HepG2 (cell line): ENCODE measurements at regions not wholly inside any gene's neighbourhood (a gene's known extent, or its start where the extent isn't known, plus 50 kb on each side); places are given as distances from the start of the nearest gene placed in this dataset.

Experiments
- ATAC-seq: fragments of 200-7000 bp; cut with Tn5 transposase; 3 replicates; pipeline ENCODE4 v1.9.1; 2020; ENCODE audit warnings: mild to moderate bottlenecking, moderate library complexity
- BruUV-seq: library from RNA; stranded (reverse); fragments of 400-500 nt; replicated peaks from 2 replicates; lab custom pipeline; 2021; lab: Mats Ljungman, UMichigan
- CTCF ChIA-PET: fragments of 300-600 bp; formaldehyde crosslinking; extraction: SDS; loops from one replicate; lab custom pipeline; 2021; ENCODE audit warnings: low total read pairs, inconsistent platforms, low intra/inter-chr PET ratio; lab: Yijun Ruan, JAX
- POLR2A ChIA-PET: fragments of 350-600 bp; sonication (Branson Sonifier 250); formaldehyde crosslinking; loops from one replicate; lab custom pipeline; 2020; ENCODE audit warnings: antibody characterized with exemption, inconsistent platforms; lab: Yijun Ruan, JAX
- DNase-seq: peaks from one replicate; pipeline ENCODE4 v3.0.0-alpha.2; 2015; ENCODE audit warnings: low spot score
- FAIRE-seq: peaks from 3 replicates; lab custom pipeline; 2011; peaks lifted over from hg19 to GRCh38; lab: Jason Lieb, UNC
- H2AFZ ChIP-seq: one replicate; pipeline ENCODE4 v1.6.1; 2011; ENCODE audit warnings: low read length, inconsistent platforms
- H3K27ac ChIP-seq: fragments of 300-600 bp; 3 replicates; pipeline ENCODE4 v1.8.0; 2011; ENCODE audit warnings: mixed run types, mild to moderate bottlenecking, mixed read lengths, low read length, inconsistent platforms; ENCODE audit not compliant: insufficient read depth; ENCODE audit errors: extremely low read length
- H3K27me3 ChIP-seq, 2 experiments: fragments of 200-600 bp in 1 of 2; 2 replicates in 1 of 2; 3 replicates in 1 of 2; pipeline versions ENCODE4 v1.6.0 to v1.8.0; 2011; ENCODE audit warnings: low read length in 2 of 2, mild to moderate bottlenecking in 2 of 2, moderate library complexity in 2 of 2, inconsistent platforms in 1 of 2; ENCODE audit not compliant: insufficient read depth in 2 of 2, control insufficient read depth in 1 of 2
- H3K36me3 ChIP-seq, 2 experiments: fragments of 200-600 bp in 1 of 2; replicated peaks in 1 of 2; 2 replicates in 1 of 2; 3 replicates in 1 of 2; pipeline versions ENCODE4 v1.5.1 to v1.8.0; 2011; ENCODE audit warnings: low read length in 2 of 2, inconsistent platforms in 1 of 2; ENCODE audit not compliant: insufficient read depth in 2 of 2, control insufficient read depth in 1 of 2
- H3K4me1 ChIP-seq: 2 replicates; pipeline ENCODE4 v1.5.1; 2012; ENCODE audit warnings: low read length, inconsistent platforms; ENCODE audit not compliant: insufficient read depth
- H3K4me2 ChIP-seq: 2 replicates; pipeline ENCODE4 v1.6.0; 2011; ENCODE audit warnings: low read depth, low read length, inconsistent platforms
- H3K4me3 ChIP-seq, 3 experiments: fragments of 200-600 bp in 1 of 3; sonication (generic), shearing (Covaris generic) in 1 of 3; replicated peaks in 1 of 3; 2 replicates each; pipeline ENCODE4 v1.5.1; 2011 to 2016; ENCODE audit warnings: low read length in 3 of 3, inconsistent platforms in 2 of 3, low read depth in 2 of 3, mild to moderate bottlenecking in 2 of 3, control low read depth in 1 of 3, mixed read lengths in 1 of 3; ENCODE audit not compliant: insufficient read depth in 1 of 3
- H3K79me2 ChIP-seq: one replicate; pipeline ENCODE4 v1.6.1; 2011; ENCODE audit warnings: low read length, inconsistent platforms; ENCODE audit not compliant: insufficient read depth
- H3K9ac ChIP-seq: 2 replicates; pipeline ENCODE4 v1.6.0; 2011; ENCODE audit warnings: mild to moderate bottlenecking, low read depth, low read length, inconsistent platforms; ENCODE audit not compliant: insufficient read depth
- H3K9me3 ChIP-seq: 2 replicates; pipeline ENCODE4 v1.5.1; 2012; ENCODE audit warnings: mild to moderate bottlenecking, low read length
- H4K20me1 ChIP-seq: 2 replicates; pipeline ENCODE4 v1.6.0; 2011; ENCODE audit warnings: inconsistent platforms, mild to moderate bottlenecking, low read length, moderate library complexity; ENCODE audit not compliant: insufficient read depth
- EZH2 ChIP-seq: conservative IDR thresholded peaks from 2 replicates; pipeline ENCODE4 v1.6.1; 2012; ENCODE audit warnings: mild to moderate bottlenecking, low read depth, low read length, moderate library complexity
- MIER3 ChIP-seq: IDR thresholded peaks from 2 replicates; pipeline ENCODE4 v1.6.1; 2016; ENCODE audit warnings: missing compliant biosample characterization, borderline replicate concordance
- MTF1 ChIP-seq: sonication (generic); formaldehyde crosslinking; IDR thresholded peaks from 2 replicates; pipeline ENCODE4 v1.5.0; 2020; ENCODE audit warnings: missing genetic modification reagents
- MXD4 ChIP-seq: IDR thresholded peaks from 2 replicates; pipeline ENCODE4 v1.6.1; 2016; ENCODE audit warnings: mild to moderate bottlenecking, missing biosample characterization, missing genetic modification reagents
- PAF1 ChIP-seq: IDR thresholded peaks from 2 replicates; pipeline ENCODE4 v1.6.1; 2016; ENCODE audit warnings: missing genetic modification reagents, missing compliant biosample characterization
- RXRB ChIP-seq: IDR thresholded peaks from 2 replicates; pipeline ENCODE4 v1.6.1; 2016; ENCODE audit warnings: borderline replicate concordance, missing genetic modification reagents, missing compliant biosample characterization
- SOX13 ChIP-seq, 3 experiments: fragments of 450-650 bp in 1 of 3; sonication (generic) in 1 of 3; formaldehyde crosslinking in 1 of 3; IDR thresholded peaks in 2 of 3; conservative IDR thresholded peaks in 1 of 3; 2 replicates each; pipeline versions ENCODE4 v1.5.0 to v1.6.1; 2016 to 2020; ENCODE audit warnings: antibody characterized with exemption in 1 of 3, mild to moderate bottlenecking in 1 of 3, missing compliant biosample characterization in 1 of 3, missing genetic modification reagents in 1 of 3, moderate library complexity in 1 of 3
- SOX6 ChIP-seq, 2 experiments: fragments of 450-650 bp in 1 of 2; sonication (generic) in 1 of 2; formaldehyde crosslinking in 1 of 2; IDR thresholded peaks; 2 replicates each; pipeline versions ENCODE4 v1.4.0 to v1.6.1; 2017 to 2020; ENCODE audit warnings: antibody characterized with exemption in 1 of 2, mild to moderate bottlenecking in 1 of 2, missing genetic modification reagents in 1 of 2
- ZMYM4 ChIP-seq: sonication (generic); formaldehyde crosslinking; IDR thresholded peaks from 2 replicates; pipeline ENCODE4 v1.8.1; 2023; ENCODE audit warnings: mild to moderate bottlenecking, missing genetic modification reagents
- ZNF777 ChIP-seq: sonication (generic); formaldehyde crosslinking; IDR thresholded peaks from 2 replicates; pipeline ENCODE4 v1.4.0; 2020; ENCODE audit warnings: missing genetic modification reagents
- ZSCAN30 ChIP-seq: sonication (generic); formaldehyde crosslinking; IDR thresholded peaks from 2 replicates; pipeline ENCODE4 v1.5.0; 2020; ENCODE audit warnings: mild to moderate bottlenecking, missing genetic modification reagents
- in situ Hi-C: cut with HindIII; loops from 2 replicates; pipeline ENCODE4 v1.10.0; 2017; ENCODE audit warnings: low pct_unique_long_range_greater_than_20kb; ENCODE audit not compliant: extremely low pct_ligation_motif_present
- intact Hi-C: fragments of 100-400 bp; cut with micrococcal nuclease; formaldehyde crosslinking; loops from one replicate; pipeline ENCODE4 v1.10.0; 2022; ENCODE audit not compliant: unreplicated experiment
- TF ChIP-seq, protein P1 (sequence below): sonication (generic); formaldehyde crosslinking; IDR thresholded peaks from 2 replicates; pipeline ENCODE4 v1.8.1; 2023; ENCODE audit warnings: mild to moderate bottlenecking, missing genetic modification reagents, borderline replicate concordance
- TF ChIP-seq, protein P2 (sequence below): sonication (generic); formaldehyde crosslinking; IDR thresholded peaks from 2 replicates; pipeline ENCODE4 v1.4.0; 2020; ENCODE audit warnings: missing genetic modification reagents
- TF ChIP-seq, protein P3 (sequence below): sonication (generic); formaldehyde crosslinking; IDR thresholded peaks from 2 replicates; pipeline ENCODE4 v1.4.0; 2020; ENCODE audit warnings: missing genetic modification reagents, borderline replicate concordance
- TF ChIP-seq, protein P4 (sequence below): sonication (generic); formaldehyde crosslinking; IDR thresholded peaks from 2 replicates; pipeline ENCODE4 v1.4.0; 2020; ENCODE audit warnings: missing genetic modification reagents, borderline replicate concordance

DNA sequence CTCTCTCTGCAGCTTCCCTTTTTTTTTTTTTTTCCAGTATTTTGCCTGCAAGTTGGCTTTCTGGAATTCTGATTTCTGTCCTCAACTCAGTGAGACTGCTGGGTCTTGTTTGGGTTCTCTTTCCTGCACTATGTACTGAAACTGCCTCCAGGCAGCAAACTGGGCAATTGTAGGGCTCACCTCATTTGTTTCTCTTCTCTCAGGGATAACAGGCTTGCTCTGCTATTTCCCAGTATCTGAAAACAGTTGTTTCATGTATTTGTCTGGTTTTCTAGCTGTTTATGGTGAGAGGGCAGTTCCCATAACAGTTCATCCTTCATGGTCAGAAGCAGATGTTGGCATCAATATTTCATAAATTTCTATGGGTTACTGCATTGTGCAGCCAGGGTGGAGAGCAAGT, 206.0 kb downstream of the CYRIA start:
- Histone ChIP-seq H4K20me1 (no peaks in the 10 kb centered on the region), H3K4me1 (peaks cover 4% of the 10 kb centered on the region; the same call in 1 of the 2 replicates), H3K9ac (no peak overlapping the region), H3K4me3 (no peak overlapping the region), H3K27ac (no peak overlapping the region), H3K79me2 (no peaks in the 10 kb centered on the region), H2AFZ (no peak overlapping the region), H3K27me3 (no peaks in the 10 kb centered on the region), H3K36me3 (no peaks in the 10 kb centered on the region), H3K4me2 (no peak overlapping the region), H3K9me3 (no peaks in the 10 kb centered on the region)
- FAIRE-seq (no peak), ATAC-seq (no peak), DNase-seq (no peak)
- ChIA-PET POLR2A (no interaction called here), CTCF (no interaction called here)
- intact Hi-C loops (no loop called here), in situ Hi-C loops (no loop called here)
- TF ChIP-seq, protein P1, sequence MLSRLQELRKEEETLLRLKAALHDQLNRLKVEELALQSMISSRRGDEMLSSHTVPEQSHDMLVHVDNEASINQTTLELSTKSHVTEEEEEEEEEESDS, result no peak
- TF ChIP-seq PAF1 (CRISPR knock-in tag), result no peak
- no peak for TF ChIP-seq RXRB (CRISPR knock-in tag)
- no peak for TF ChIP-seq ZSCAN30
- no peak for TF ChIP-seq ZMYM4 (CRISPR knock-in tag)
- TF ChIP-seq, protein P2, sequence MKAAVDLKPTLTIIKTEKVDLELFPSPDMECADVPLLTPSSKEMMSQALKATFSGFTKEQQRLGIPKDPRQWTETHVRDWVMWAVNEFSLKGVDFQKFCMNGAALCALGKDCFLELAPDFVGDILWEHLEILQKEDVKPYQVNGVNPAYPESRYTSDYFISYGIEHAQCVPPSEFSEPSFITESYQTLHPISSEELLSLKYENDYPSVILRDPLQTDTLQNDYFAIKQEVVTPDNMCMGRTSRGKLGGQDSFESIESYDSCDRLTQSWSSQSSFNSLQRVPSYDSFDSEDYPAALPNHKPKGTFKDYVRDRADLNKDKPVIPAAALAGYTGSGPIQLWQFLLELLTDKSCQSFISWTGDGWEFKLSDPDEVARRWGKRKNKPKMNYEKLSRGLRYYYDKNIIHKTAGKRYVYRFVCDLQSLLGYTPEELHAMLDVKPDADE (CRISPR knock-in tag), result no peak
- no peak for TF ChIP-seq SOX6 (IDR thresholded peaks at IDR 0.05)
- no peak for TF ChIP-seq SOX6 (CRISPR knock-in tag; IDR thresholded peaks at IDR 0.05)
- TF ChIP-seq ZNF777 (CRISPR knock-in tag), result no peak
- no peak for TF ChIP-seq MIER3 (CRISPR knock-in tag)
- TF ChIP-seq MXD4 (CRISPR knock-in tag), result no peak
- TF ChIP-seq, protein P3, sequence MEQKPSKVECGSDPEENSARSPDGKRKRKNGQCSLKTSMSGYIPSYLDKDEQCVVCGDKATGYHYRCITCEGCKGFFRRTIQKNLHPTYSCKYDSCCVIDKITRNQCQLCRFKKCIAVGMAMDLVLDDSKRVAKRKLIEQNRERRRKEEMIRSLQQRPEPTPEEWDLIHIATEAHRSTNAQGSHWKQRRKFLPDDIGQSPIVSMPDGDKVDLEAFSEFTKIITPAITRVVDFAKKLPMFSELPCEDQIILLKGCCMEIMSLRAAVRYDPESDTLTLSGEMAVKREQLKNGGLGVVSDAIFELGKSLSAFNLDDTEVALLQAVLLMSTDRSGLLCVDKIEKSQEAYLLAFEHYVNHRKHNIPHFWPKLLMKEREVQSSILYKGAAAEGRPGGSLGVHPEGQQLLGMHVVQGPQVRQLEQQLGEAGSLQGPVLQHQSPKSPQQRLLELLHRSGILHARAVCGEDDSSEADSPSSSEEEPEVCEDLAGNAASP, result no peak
- TF ChIP-seq, protein P4, sequence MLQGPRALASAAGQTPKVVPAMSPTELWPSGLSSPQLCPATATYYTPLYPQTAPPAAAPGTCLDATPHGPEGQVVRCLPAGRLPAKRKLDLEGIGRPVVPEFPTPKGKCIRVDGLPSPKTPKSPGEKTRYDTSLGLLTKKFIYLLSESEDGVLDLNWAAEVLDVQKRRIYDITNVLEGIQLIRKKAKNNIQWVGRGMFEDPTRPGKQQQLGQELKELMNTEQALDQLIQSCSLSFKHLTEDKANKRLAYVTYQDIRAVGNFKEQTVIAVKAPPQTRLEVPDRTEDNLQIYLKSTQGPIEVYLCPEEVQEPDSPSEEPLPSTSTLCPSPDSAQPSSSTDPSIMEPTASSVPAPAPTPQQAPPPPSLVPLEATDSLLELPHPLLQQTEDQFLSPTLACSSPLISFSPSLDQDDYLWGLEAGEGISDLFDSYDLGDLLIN (CRISPR knock-in tag), result no peak
- TF ChIP-seq SOX13 (IDR thresholded peaks at IDR 0.05), result no peak
- TF ChIP-seq SOX13 (CRISPR knock-in tag; conservative IDR thresholded peaks at IDR 0.05 in 1 of 2, IDR thresholded peaks at IDR 0.05 in 1 of 2), result no peak
- no peak for TF ChIP-seq EZH2
- TF ChIP-seq MTF1 (CRISPR knock-in tag), result no peak
- no TSS peak for BruUV-seq
